Stimulated activated CD4-positive, alpha-beta T cell treated with anti-CD3 and anti-CD28 coated beads, Interleukin-2, amount 100 ng/mL, for 24 hours (primary cell): ENCODE measurements at regions not wholly inside any gene's neighbourhood (a gene's known extent, or its start where the extent isn't known, plus 50 kb on each side); places are given as distances from the start of the nearest gene placed in this dataset.

ENCODE experiments used
- DNase-seq, 2 donors: peaks; one replicate each; pipeline ENCODE4 v3.0.0-alpha.2; 2020

- DNase-seq, result no peak
These were observed 52.0 kb upstream of the RPL11 start for GRCh38 chr1:23639460-23640095.

GRCh38 chr1:23638786-23639241 is 52.8 kb upstream of the RPL11 start:
- no peak for DNase-seq

DNA sequence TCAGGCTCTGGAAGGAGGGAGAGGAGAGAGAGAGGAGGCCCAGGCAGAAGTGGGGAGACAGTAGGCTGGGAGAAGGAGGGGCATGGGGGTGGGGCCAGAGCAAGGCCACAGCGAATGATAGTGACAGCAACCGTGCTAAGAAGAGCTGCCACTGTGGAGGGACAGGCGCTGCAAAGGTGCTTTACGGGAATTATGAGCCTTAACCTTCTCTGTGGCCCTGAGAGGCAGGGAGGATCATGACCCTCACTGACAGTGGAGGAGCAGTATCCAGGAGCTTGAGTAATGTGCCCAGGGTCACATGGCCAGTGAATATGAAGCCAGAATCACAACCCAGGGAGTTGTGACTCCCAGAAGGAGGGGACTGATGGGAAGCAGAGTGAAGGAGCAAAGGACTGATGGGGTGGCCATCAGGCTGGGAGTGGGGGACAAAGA is 53.4 kb upstream of the RPL11 start:
- DNase-seq, result no peak

DNA sequence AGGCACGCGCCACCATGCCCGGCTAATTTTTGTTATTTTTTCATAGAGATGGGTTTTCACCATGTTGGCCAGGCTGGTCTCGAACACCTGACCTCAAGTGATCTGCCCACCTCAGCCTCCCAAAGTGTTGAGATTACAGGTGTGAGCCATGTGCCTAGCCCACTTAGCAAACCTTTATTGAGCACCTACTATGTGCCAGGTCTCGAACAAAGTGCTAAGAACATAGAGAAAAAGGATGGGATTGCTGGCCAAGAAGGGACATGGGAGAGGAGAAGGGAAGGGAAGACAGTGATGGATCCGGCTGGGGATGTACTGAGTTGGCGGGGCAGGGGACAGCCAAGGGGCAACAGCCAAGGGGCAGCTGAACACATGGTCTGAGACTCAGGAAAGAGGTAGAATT is 55.6 kb upstream of the RPL11 start:
- no peak for DNase-seq

GRCh38 chr1:23634840-23635651 is 56.6 kb upstream of the RPL11 start:
- DNase-seq, result peak; percentile 50 to 54

DNA sequence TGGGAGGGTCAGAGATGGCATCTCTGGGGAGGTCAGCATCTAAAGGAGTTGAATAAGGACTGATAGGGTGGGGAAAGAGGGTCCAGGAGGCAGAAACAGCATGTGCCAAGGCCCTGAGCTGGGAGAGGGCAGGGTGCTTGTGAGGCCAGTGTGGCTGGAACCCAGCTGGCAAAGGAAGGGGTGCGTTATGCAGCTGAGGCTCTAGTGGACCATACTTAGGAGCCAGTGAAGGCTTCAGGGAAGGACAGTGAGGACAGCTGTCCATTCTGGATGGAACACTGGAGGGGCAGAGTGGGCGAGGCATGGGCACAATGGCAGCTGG is 57.1 kb upstream of the RPL11 start:
- no peak for DNase-seq

DNA sequence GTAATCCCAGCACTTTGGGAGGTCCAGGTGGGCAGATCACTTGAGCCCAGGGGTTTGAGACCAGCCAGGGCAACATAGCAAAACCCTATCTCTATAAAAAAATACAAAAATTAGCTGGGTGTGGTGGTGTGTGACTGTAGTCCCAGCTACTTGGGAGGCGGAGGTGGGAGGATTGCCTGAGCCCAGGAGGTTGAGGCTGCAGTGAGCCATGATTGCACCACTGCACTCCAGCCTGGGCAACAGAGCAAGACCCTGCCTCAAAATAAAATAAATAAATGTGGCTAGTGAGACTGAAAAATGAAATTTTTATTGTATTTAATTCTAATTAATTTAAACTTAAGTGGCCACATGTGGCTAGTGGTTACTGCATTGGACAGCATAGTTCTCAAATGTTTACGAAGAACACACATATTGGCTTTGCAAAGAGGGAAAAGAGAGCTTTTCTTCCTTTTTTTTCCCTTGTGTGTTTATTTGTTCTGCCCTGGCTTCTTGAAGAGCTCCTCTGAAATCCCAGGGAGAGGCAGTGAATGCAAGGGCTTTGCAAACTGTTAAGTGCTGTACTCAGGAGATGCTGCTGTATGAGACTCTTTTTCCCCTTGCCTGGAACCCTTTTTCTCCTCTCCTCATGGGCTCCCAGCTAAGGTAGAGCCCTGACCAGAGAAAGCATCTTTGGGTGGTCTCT is 59.0 kb upstream of the RPL11 start:
- DNase-seq, result no peak

DNA sequence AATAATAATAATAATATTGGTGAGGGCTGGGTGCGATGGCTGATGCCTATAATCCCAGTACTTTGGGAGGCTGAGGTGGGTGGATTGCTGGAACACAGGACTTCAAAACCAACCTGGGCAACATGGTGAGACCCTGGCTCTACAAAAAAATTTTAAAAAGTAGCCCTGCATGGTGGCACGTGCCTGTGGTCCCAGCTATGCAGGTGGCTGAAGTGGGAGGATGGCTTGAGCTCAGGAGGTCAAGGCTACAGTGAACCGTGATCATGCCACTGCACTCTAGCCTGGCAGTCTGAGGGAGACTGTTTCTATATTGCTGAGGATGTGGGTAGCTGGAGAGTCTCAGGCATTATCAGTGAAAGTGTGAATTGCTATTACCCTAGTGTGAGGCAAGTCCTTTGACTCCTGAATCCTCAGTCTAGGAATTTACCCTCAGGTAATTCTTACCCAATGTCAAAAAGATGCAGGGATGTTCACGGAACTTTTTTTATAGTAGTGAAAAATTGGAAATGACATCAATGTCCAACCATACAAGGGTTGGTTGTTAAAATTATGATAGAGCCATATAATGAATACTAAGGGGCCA is 61.8 kb upstream of the RPL11 start:
- DNase-seq, result no peak

DNA sequence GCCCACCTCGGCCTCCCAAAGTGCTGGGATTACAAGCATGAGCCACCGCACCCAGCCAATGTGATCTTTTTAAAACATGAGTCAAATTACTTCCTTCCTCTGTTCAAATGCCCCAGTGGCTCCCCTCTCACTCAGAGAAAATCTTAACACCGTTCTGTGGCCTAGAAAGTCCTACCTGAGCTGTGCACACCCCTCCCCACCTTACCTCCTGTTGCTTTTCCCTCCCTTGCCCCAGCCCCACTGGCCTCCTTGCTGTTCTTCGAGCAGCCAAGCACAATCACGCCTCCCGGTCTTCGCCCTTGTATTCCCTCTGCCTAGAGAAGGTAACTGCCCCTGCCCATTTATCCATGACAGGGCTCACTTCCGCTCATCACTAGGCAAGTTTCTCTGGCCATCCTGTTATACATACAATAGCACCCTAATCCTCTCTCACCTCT is 62.6 kb upstream of the RPL11 start:
- DNase-seq, result no peak

DNA sequence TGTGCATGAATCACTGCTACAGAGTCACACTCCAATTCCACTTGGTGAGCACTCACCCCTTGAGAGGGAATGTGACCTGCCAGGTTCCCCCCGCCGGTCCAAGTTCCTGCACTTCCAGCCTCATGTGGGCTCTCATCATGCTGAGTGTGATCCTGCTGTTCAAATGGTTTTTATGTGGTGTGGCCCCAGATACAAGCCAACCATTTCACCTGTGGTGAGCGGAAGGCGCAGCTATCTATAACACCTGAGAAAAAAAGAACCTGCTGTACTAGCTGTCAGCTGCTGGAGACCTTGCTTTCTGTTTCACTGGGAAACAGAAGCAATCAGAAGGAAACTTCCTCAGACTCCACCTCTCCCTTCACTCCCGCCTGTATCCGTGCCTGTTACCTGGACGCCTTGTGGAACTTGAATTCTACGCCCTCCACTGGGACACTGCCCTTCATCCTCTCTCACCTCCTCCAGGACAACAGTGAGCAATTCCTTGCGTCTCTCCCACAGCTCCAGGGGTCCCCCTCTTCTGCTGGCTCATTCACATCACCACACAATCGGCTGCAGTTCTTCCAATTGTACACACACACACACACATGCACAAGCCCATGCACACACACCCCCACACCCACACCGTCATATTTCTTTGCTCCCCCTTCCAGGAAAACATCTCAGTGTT is 64.4 kb upstream of the RPL11 start:
- DNase-seq, result no peak

DNA sequence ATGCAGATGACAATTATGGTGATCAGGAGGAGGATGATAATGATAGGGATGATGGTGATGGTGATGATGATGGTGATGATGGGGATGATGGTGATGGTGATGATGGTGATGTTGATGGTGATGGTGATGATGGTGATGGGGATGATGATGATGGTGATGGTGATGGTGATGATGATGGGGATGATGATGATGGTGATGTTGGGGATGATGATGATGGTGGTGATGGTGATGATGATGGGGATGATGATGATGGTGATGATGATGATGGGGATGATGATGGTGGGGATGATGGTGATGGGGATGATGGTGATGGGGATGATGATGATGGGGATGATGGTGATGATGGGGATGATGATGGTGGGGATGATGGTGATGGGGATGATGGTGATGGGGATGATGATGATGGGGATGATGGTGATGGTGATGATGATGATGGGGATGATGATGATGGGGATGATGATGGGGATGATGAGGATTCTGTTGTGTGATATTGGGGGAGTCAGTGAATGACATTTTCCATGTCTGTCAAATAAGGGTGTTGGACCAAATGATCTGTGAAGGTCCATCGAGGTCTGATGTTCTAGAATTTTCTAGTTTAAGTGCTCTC is 65.6 kb upstream of the RPL11 start:
- no peak for DNase-seq

GRCh38 chr1:23625459-23625858 is 66.1 kb upstream of the RPL11 start:
- no peak for DNase-seq

GRCh38 chr1:23624440-23624839 is 65.1 kb upstream of the ID3 start:
- DNase-seq, result peak; percentile 51 to 57

GRCh38 chr1:23622284-23622683 is 63.0 kb upstream of the ID3 start:
- no peak for DNase-seq

DNA sequence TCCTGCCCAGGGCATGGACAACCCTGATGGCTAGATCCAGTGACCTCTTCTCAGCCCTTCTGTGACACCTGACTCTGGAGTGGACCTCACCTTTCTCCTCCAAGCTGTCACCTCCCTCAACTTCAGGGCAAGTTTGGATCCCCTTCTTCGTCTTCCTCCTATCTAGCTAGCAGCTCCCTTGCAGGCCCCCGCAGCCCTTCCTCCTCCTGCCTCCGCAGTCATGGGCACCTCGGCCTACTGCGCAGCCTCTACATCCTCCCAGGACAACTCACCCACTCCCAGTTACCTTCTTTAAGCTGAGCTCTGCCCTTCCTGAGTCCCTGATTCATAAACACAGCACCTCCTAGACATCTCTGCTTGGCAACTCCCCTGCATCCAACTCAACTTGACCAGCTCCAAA is 61.3 kb upstream of the ID3 start:
- no peak for DNase-seq

GRCh38 chr1:23619299-23620188 is 60.2 kb upstream of the ID3 start:
- DNase-seq, result peak; percentile 77

GRCh38 chr1:23618586-23619083 is 59.3 kb upstream of the ID3 start:
- DNase-seq, result no peak

- DNase-seq, result no peak
These were observed 57.8 kb upstream of the ID3 start for GRCh38 chr1:23617084-23617521.

DNA sequence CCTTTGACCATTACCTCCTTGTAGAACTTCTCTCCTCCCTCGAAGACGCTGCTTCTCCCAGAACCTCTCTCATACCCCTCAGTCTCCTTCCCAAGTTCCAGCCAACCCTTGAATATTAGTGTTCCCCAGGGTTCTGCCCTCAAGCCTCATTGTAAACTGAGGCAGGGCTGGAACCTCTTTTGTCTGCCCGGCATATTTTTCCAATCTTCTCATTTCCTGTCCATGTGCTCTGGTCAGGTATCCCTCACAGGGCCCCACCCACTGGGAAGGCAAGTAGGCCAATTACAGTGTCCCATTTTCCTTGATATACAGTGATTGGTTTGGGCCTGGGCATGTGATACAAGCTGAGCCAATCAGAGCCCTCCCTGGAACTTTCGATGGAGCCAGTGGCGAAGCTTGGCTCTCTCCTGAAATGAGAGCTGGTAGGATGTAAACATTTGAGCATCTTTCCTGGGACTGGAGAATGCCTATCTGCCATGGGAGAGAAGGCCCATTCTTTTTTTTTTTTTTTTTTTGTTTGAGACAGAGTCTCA is 57.1 kb upstream of the ID3 start:
- no peak for DNase-seq

DNA sequence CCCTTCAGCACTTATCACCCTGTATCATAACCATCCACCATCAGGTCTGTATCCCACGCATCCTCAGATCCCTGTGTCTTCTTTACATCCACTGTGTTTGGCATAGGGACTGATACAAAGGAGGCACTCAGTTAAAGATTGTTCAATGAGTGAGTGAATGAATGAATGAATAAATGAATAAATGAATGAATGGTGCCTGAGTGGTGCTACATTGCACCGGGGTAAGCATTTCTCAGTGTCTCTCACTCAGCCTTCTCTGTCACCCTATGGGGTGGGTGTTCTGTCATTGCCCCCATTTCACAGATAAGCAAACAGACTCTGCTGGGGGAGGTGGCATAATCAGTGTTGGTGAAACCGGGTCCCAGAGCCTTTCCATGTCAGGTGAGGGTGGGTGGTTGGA is 56.6 kb upstream of the ID3 start:
- no peak for DNase-seq

DNA sequence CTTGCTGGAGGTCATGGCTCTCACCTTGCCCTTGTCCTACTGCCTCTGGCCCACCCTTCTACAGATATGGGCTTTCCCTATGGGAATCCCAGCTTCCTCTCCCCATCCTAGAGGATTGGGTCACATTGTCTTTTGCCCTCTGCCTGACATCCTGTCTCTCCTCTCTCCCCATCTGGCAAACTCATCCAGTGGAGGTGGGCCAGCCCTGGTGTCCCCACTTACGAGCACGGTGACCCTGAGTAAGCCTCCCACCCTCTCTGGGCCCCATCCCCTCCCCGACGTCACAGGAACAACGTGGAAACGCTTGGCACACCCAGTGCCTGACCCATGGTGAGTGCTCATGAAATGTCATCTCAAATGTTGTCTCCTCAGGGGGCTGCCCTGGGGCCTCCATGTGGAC is 56.1 kb upstream of the ID3 start:
- DNase-seq, result no peak
